Adrenal gland (tissue), 5 donors: ENCODE measurements at regions not wholly inside any gene's neighbourhood (a gene's known extent, or its start where the extent isn't known, plus 50 kb on each side); places are given as distances from the start of the nearest gene placed in this dataset.

Experiments used
- POLR2A ChIP-seq, 2 donors: fragments of 450-650 bp; IDR thresholded peaks; one replicate each; pipeline ENCODE4 v1.6.1; 2017; ENCODE audit warnings: antibody characterized with exemption in 2 of 2, mild to moderate bottlenecking in 2 of 2, moderate library complexity in 1 of 2
- TF ChIP-seq, protein P1 (sequence below), 6 experiments: fragments of 450-650 bp in 4 of 6; fragments of 200-600 bp in 2 of 6; sonication (generic) in 1 of 6; IDR thresholded peaks; 1 replicate in 5 of 6; 2 replicates in 1 of 6; pipeline versions ENCODE4 v1.5.1 to v1.8.0; 2016 to 2021; ENCODE audit warnings: antibody characterized with exemption in 6 of 6, mild to moderate bottlenecking in 2 of 6, moderate library complexity in 1 of 6
- donor health status: DM: no; HTN: no; CAD: no.

DNA sequence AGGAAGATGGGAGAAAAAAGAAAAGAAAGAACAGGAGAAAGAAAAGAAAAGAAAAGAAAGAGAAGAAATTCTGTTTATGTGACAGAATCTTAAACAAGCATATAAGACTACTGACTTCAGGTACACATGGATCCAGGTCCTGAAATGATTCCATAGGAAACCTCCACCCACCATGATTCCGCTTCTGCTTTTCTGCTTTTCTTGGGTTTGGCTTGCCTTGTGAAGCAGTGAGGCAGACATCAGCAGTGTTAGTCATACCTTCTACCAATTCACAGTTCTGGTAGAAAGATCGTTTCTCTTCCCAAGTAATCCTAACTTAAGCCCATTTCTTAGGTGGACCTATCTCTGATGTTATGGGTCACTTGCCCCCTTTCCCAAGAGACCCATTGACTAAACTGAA, 660.1 kb upstream of the RBFOX1 start:
- TF ChIP-seq, protein P1, sequence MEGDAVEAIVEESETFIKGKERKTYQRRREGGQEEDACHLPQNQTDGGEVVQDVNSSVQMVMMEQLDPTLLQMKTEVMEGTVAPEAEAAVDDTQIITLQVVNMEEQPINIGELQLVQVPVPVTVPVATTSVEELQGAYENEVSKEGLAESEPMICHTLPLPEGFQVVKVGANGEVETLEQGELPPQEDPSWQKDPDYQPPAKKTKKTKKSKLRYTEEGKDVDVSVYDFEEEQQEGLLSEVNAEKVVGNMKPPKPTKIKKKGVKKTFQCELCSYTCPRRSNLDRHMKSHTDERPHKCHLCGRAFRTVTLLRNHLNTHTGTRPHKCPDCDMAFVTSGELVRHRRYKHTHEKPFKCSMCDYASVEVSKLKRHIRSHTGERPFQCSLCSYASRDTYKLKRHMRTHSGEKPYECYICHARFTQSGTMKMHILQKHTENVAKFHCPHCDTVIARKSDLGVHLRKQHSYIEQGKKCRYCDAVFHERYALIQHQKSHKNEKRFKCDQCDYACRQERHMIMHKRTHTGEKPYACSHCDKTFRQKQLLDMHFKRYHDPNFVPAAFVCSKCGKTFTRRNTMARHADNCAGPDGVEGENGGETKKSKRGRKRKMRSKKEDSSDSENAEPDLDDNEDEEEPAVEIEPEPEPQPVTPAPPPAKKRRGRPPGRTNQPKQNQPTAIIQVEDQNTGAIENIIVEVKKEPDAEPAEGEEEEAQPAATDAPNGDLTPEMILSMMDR (IDR thresholded peaks at IDR 0.05), result no peak
- TF ChIP-seq POLR2A (IDR thresholded peaks at IDR 0.05), result no peak
